CD4-positive, alpha-beta memory T cell (primary cell): ENCODE measurements at regions not wholly inside any gene's neighbourhood (a gene's known extent, or its start where the extent isn't known, plus 50 kb on each side); places are given as distances from the start of the nearest gene placed in this dataset.
A peak's percentile ranks its signal among the peaks of the same experiment; 100 is the strongest.

Experiments used
- CTCF ChIA-PET: fragments of 350-600 bp; sonication (Branson Sonifier 250); formaldehyde crosslinking; loops from one replicate; lab custom pipeline; 2021; ENCODE audit warnings: inconsistent platforms; ENCODE audit not compliant: partially characterized antibody; lab: Charles Lee
- POLR2A ChIA-PET: fragments of 350-600 bp; sonication (Branson Sonifier 250); formaldehyde crosslinking; loops from one replicate; lab custom pipeline; 2021; ENCODE audit not compliant: partially characterized antibody; lab: Charles Lee
- DNase-seq, 5 donors: peaks; one replicate each; pipeline versions ENCODE4 v3.0.0 to v3.0.0-alpha.2; 2020 to 2022; ENCODE audit warnings: mixed read lengths in 1 of 5
- H3K27ac ChIP-seq: one replicate; pipeline ENCODE4 v1.7.0; 2013; ENCODE audit warnings: low read depth, low read length
- H3K27me3 ChIP-seq: 2 replicates; pipeline ENCODE4 v1.7.0; 2013; ENCODE audit warnings: mild to moderate bottlenecking, low read length, moderate library complexity; ENCODE audit not compliant: insufficient read depth
- H3K36me3 ChIP-seq: 2 replicates; pipeline ENCODE4 v1.7.0; 2013; ENCODE audit warnings: mild to moderate bottlenecking, low read length, moderate library complexity; ENCODE audit not compliant: insufficient read depth
- H3K4me1 ChIP-seq: 2 replicates; pipeline ENCODE4 v1.7.0; 2013; ENCODE audit warnings: mild to moderate bottlenecking, low read length, moderate library complexity; ENCODE audit not compliant: insufficient read depth
- H3K4me3 ChIP-seq, 2 donors: one replicate each; pipeline ENCODE4 v1.7.0; 2013; ENCODE audit warnings: low read length in 2 of 2, mild to moderate bottlenecking in 1 of 2
- H3K9me3 ChIP-seq, 2 donors: one replicate each; pipeline ENCODE4 v1.7.0; 2013; ENCODE audit warnings: low read length in 2 of 2, control low read depth in 1 of 2; ENCODE audit not compliant: control insufficient read depth in 1 of 2
- H3K27ac Mint-ChIP-seq, 7 donors: one replicate each; pipeline ENCODE4 v1.8.0; 2020 to 2021; ENCODE audit warnings: mixed read lengths in 7 of 7, mild to moderate bottlenecking in 6 of 7, inconsistent platforms in 3 of 7, moderate library complexity in 3 of 7
- H3K27me3 Mint-ChIP-seq, 2 donors: one replicate each; pipeline ENCODE4 v1.8.0; 2020 to 2021; ENCODE audit warnings: mixed read lengths in 2 of 2
- H3K36me3 Mint-ChIP-seq, 2 donors: one replicate each; pipeline ENCODE4 v1.8.0; 2020 to 2021; ENCODE audit warnings: mixed read lengths in 2 of 2, inconsistent platforms in 1 of 2, mild to moderate bottlenecking in 1 of 2
- H3K4me1 Mint-ChIP-seq, 4 donors: one replicate each; pipeline ENCODE4 v1.8.0; 2020 to 2021; ENCODE audit warnings: mixed read lengths in 4 of 4, mild to moderate bottlenecking in 1 of 4
- H3K4me3 Mint-ChIP-seq, 8 donors: one replicate each; pipeline ENCODE4 v1.8.0; 2020 to 2021; ENCODE audit warnings: mixed read lengths in 8 of 8, mild to moderate bottlenecking in 7 of 8, moderate library complexity in 6 of 8, inconsistent platforms in 3 of 8
- H3K9me3 Mint-ChIP-seq, 8 donors: one replicate each; pipeline ENCODE4 v1.8.0; 2020 to 2021; ENCODE audit warnings: mixed read lengths in 8 of 8, mild to moderate bottlenecking in 5 of 8, inconsistent platforms in 3 of 8, moderate library complexity in 1 of 8
- intact Hi-C: fragments of 100-400 bp; cut with micrococcal nuclease; formaldehyde crosslinking; loops from one replicate; pipeline ENCODE4 v1.15.1; 2023

- Histone ChIP-seq H3K27me3 (no peaks in the 10 kb centered on the region), H3K36me3 (no peaks in the 10 kb centered on the region), H3K9me3 (no peaks in the 10 kb centered on the region), H3K4me1 (no peaks in the 10 kb centered on the region), H3K27ac (no peak overlapping the region), H3K4me3 (no peak overlapping the region)
- Mint-ChIP-seq H3K36me3 (no peaks in the 10 kb centered on the region), H3K27me3 (peaks cover 0 to 2% of the 10 kb centered on the region in 2 donors), H3K9me3 (no peaks in the 10 kb centered on the region), H3K4me1 (peaks cover 0 to 1% (median 0%) of the 10 kb centered on the region in 4 donors), H3K4me3 (no peak overlapping the region), H3K27ac (peak overlapping the region in 1 of 7 donors; percentile 56)
- intact Hi-C loops, result no loop called here
- ChIA-PET POLR2A (no interaction called here), CTCF (interaction anchor here (0.8 to 1.8 kb wide), 3 partner anchors 12 to 50 kb away, joined by 3 to 10 read pairs (median 3); no protein-coding TSS in a partner anchor)
- no peak for DNase-seq
Measured at GRCh38 chr7:142546452-142546851, 202.8 kb upstream of the PRSS1 start.

- Mint-ChIP-seq H3K9me3 (no peaks in the 10 kb centered on the region), H3K27ac (peak overlapping the region in 2 of 7 donors; percentile 29 to 85), H3K27me3 (no peaks in the 10 kb centered on the region), H3K4me1 (peaks cover 9 to 20% (median 12%) of the 10 kb centered on the region in 4 donors), H3K36me3 (no peaks in the 10 kb centered on the region), H3K4me3 (peak overlapping the region in 1 of 8 donors; percentile 7)
- Histone ChIP-seq H3K27me3 (no peaks in the 10 kb centered on the region), H3K27ac (no peak overlapping the region), H3K4me3 (no peak overlapping the region), H3K9me3 (no peaks in the 10 kb centered on the region), H3K36me3 (no peaks in the 10 kb centered on the region), H3K4me1 (peaks cover 15% of the 10 kb centered on the region)
- POLR2A ChIA-PET, result interaction anchor here (2.0 to 2.5 kb wide), 2 partner anchors 255 to 265 kb away, joined by 9 to 14 read pairs; no protein-coding TSS in a partner anchor
- no peak for DNase-seq
- CTCF ChIA-PET, result interaction anchor here (1.1 kb wide), 1 partner anchor 8 kb away, joined by 3 read pairs; no protein-coding TSS in a partner anchor
- intact Hi-C loops, result no loop called here
Measured at GRCh38 chr7:142542942-142543341, 206.3 kb upstream of the PRSS1 start.

- H3K36me3 Mint-ChIP-seq, result no peaks in the 10 kb centered on the region
- Histone ChIP-seq H3K36me3 (no peaks in the 10 kb centered on the region), H3K4me1 (peaks cover 15% of the 10 kb centered on the region), H3K27ac (no peak overlapping the region), H3K27me3 (no peaks in the 10 kb centered on the region), H3K9me3 (no peaks in the 10 kb centered on the region), H3K4me3 (no peak overlapping the region)
- H3K9me3 Mint-ChIP-seq, result no peaks in the 10 kb centered on the region
- no peak overlapping the region for H3K27ac Mint-ChIP-seq
- ChIA-PET POLR2A (interaction anchor here (1.1 to 1.5 kb wide), 2 partner anchors 12 to 256 kb away, joined by 3 to 6 read pairs; no protein-coding TSS in a partner anchor), CTCF (no interaction called here)
- no peak overlapping the region for H3K4me3 Mint-ChIP-seq
- DNase-seq, result no peak
- no peaks in the 10 kb centered on the region for H3K27me3 Mint-ChIP-seq
- peaks cover 8 to 25% (median 11%) of the 10 kb centered on the region in 4 donors for H3K4me1 Mint-ChIP-seq
- intact Hi-C loops, result no loop called here
Measured at GRCh38 chr7:142542105-142542504, 207.2 kb upstream of the PRSS1 start.

- no peak for DNase-seq
- POLR2A ChIA-PET, result interaction anchor here (1.5 to 6.2 kb wide), 3 partner anchors 18 to 268 kb away, joined by 5 to 71 read pairs (median 16); no protein-coding TSS in a partner anchor
- H3K27me3 ChIP-seq, result no peaks in the 10 kb centered on the region
- Mint-ChIP-seq H3K27ac (peak overlapping the region in 6 of 7 donors; percentile 3 to 74 (median 53)), H3K9me3 (no peaks in the 10 kb centered on the region), H3K4me3 (peak overlapping the region in 3 of 8 donors; percentile 26 to 55 (median 35)), H3K4me1 (peaks cover 14 to 37% (median 19%) of the 10 kb centered on the region in 4 donors), H3K27me3 (no peaks in the 10 kb centered on the region), H3K36me3 (no peaks in the 10 kb centered on the region)
- H3K4me3 ChIP-seq, result no peak overlapping the region
- intact Hi-C loops, result no loop called here
- CTCF ChIA-PET, result interaction anchor here (1.4 to 2.1 kb wide), 2 partner anchors 18 to 271 kb away, joined by 4 to 8 read pairs; no protein-coding TSS in a partner anchor
- H3K9me3 ChIP-seq, result no peaks in the 10 kb centered on the region
- H3K36me3 ChIP-seq, result no peaks in the 10 kb centered on the region
- H3K4me1 ChIP-seq, result peaks cover 24% of the 10 kb centered on the region
- H3K27ac ChIP-seq, result no peak overlapping the region
Measured at GRCh38 chr7:142540371-142540770, 208.9 kb upstream of the PRSS1 start.

- Histone ChIP-seq H3K4me1 (peaks cover 29% of the 10 kb centered on the region), H3K27me3 (no peaks in the 10 kb centered on the region), H3K9me3 (no peaks in the 10 kb centered on the region), H3K27ac (no peak overlapping the region), H3K36me3 (no peaks in the 10 kb centered on the region), H3K4me3 (no peak overlapping the region)
- Mint-ChIP-seq H3K27me3 (no peaks in the 10 kb centered on the region), H3K36me3 (no peaks in the 10 kb centered on the region), H3K4me3 (peak overlapping the region in 5 of 8 donors; percentile 13 to 55 (median 31)), H3K27ac (peak overlapping the region; percentile 3 to 77 (median 55)), H3K9me3 (no peaks in the 10 kb centered on the region), H3K4me1 (peaks cover 18 to 42% (median 23%) of the 10 kb centered on the region in 4 donors)
- intact Hi-C loops, result loop anchor here (5.0 kb wide), 1 partner anchor 257 kb away; no protein-coding TSS in a partner anchor
- no peak for DNase-seq
- ChIA-PET POLR2A (interaction anchor here (1.5 to 6.2 kb wide), 3 partner anchors 18 to 269 kb away, joined by 5 to 71 read pairs (median 16); no protein-coding TSS in a partner anchor), CTCF (interaction anchor here (1.4 to 2.1 kb wide), 2 partner anchors 18 to 272 kb away, joined by 4 to 8 read pairs; no protein-coding TSS in a partner anchor)
Measured at GRCh38 chr7:142539901-142540300, 209.4 kb upstream of the PRSS1 start.

GRCh38 chr7:142537760-142538159, 211.5 kb upstream of the PRSS1 start:
- Histone ChIP-seq H3K4me1 (peaks cover 30% of the 10 kb centered on the region), H3K27ac (no peak overlapping the region), H3K36me3 (no peaks in the 10 kb centered on the region), H3K4me3 (no peak overlapping the region), H3K9me3 (no peaks in the 10 kb centered on the region), H3K27me3 (no peaks in the 10 kb centered on the region)
- Mint-ChIP-seq H3K4me1 (peaks cover 19 to 43% (median 24%) of the 10 kb centered on the region in 4 donors), H3K36me3 (no peaks in the 10 kb centered on the region), H3K9me3 (no peaks in the 10 kb centered on the region), H3K4me3 (peak overlapping the region in 1 of 8 donors; percentile 31), H3K27ac (peak overlapping the region in 4 of 7 donors; percentile 11 to 83 (median 50)), H3K27me3 (no peaks in the 10 kb centered on the region)
- ChIA-PET CTCF (interaction anchor here (0.8 to 4.2 kb wide), 8 partner anchors 10 to 678 kb away, joined by 3 to 31 read pairs (median 4); no protein-coding TSS in a partner anchor), POLR2A (interaction anchor here (4.0 to 6.2 kb wide), 2 partner anchors 260 to 271 kb away, joined by 16 to 71 read pairs; no protein-coding TSS in a partner anchor)
- no peak for DNase-seq
- intact Hi-C loops, result loop anchor here (5.0 kb wide), 1 partner anchor 260 kb away; no protein-coding TSS in a partner anchor
